CD4-positive, alpha-beta T cell treated with Interleukin-12 subunit alpha and Interleukin-12 subunit beta, for 1 hour (primary cell): ENCODE measurements at regions not wholly inside any gene's neighbourhood (a gene's known extent, or its start where the extent isn't known, plus 50 kb on each side); places are given as distances from the start of the nearest gene placed in this dataset.
"Not testable (repeated sequence)": the region's sequence is repeated elsewhere in the genome, so short reads cannot be mapped to it uniquely, and the experiment has no call there.

Experiments used
- DNase-seq: peaks from one replicate; pipeline ENCODE4 v3.0.0-alpha.2; 2020

GRCh38 chr6:15754035-15754705 lies 91.3 kb upstream of the DTNBP1 start:
- no peak for DNase-seq

GRCh38 chr6:15752820-15753219 lies 90.0 kb upstream of the DTNBP1 start:
- DNase-seq, result no peak

- DNase-seq, result no peak
These were observed 89.0 kb upstream of the DTNBP1 start for GRCh38 chr6:15751721-15752350.

- no peak for DNase-seq
These were observed 85.5 kb upstream of the DTNBP1 start for GRCh38 chr6:15748341-15748740.

GRCh38 chr6:15747354-15747883 lies 84.6 kb upstream of the DTNBP1 start:
- no peak for DNase-seq

GRCh38 chr6:15745781-15746180 lies 83.0 kb upstream of the DTNBP1 start:
- no peak for DNase-seq

GRCh38 chr6:15744818-15745402 lies 82.1 kb upstream of the DTNBP1 start:
- DNase-seq, result no peak

GRCh38 chr6:15742013-15742412 lies 79.2 kb upstream of the DTNBP1 start:
- DNase-seq, result not testable (repeated sequence)

- DNase-seq, result no peak
These were observed 78.6 kb upstream of the DTNBP1 start for GRCh38 chr6:15741405-15741804.

GRCh38 chr6:15739867-15740266 lies 77.0 kb upstream of the DTNBP1 start:
- no peak for DNase-seq

GRCh38 chr6:15739353-15739752 lies 76.5 kb upstream of the DTNBP1 start:
- DNase-seq, result no peak

- DNase-seq, result not testable (repeated sequence)
These were observed 75.4 kb upstream of the DTNBP1 start for GRCh38 chr6:15738195-15738594.

GRCh38 chr6:15736297-15736696 lies 73.5 kb upstream of the DTNBP1 start:
- DNase-seq, result no peak

- no peak for DNase-seq
These were observed 72.9 kb upstream of the DTNBP1 start for GRCh38 chr6:15735567-15736265.

GRCh38 chr6:15734118-15734897 lies 71.5 kb upstream of the DTNBP1 start:
- DNase-seq, result no peak

GRCh38 chr6:15730922-15731321 lies 68.1 kb upstream of the DTNBP1 start:
- DNase-seq, result no peak

- DNase-seq, result no peak
These were observed 67.6 kb upstream of the DTNBP1 start for GRCh38 chr6:15730442-15730841.

- no peak for DNase-seq
These were observed 59.9 kb upstream of the DTNBP1 start for GRCh38 chr6:15722731-15723130.

- no peak for DNase-seq
These were observed 54.1 kb upstream of the DTNBP1 start for GRCh38 chr6:15716889-15717288.

- DNase-seq, result no peak
These were observed 53.0 kb upstream of the DTNBP1 start for GRCh38 chr6:15715851-15716250.

GRCh38 chr6:15715060-15715459 lies 52.2 kb upstream of the DTNBP1 start:
- no peak for DNase-seq

GRCh38 chr6:15714658-15715057 lies 51.8 kb upstream of the DTNBP1 start:
- DNase-seq, result no peak

GRCh38 chr6:15713325-15713724 lies 50.5 kb upstream of the DTNBP1 start:
- no peak for DNase-seq
